MM.1S (cell line): ENCODE measurements at regions not wholly inside any gene's neighbourhood (a gene's known extent, or its start where the extent isn't known, plus 50 kb on each side); places are given as distances from the start of the nearest gene placed in this dataset.

Experiments used
- CTCF ChIP-seq: fragments of 300-600 bp; sonication (generic); IDR thresholded peaks from 2 replicates; pipeline ENCODE4 v1.5.1; 2016; ENCODE audit warnings: antibody characterized with exemption, low read length, mixed read lengths
- EZH2phosphoT487 ChIP-seq: fragments of 300-600 bp; sonication (generic); IDR thresholded peaks from 2 replicates; pipeline ENCODE4 v1.6.1; 2018; ENCODE audit warnings: antibody characterized with exemption, low read length

- no peak for TF ChIP-seq CTCF
- no peak for TF ChIP-seq EZH2phosphoT487
Measured at GRCh38 chr10:2714597-2714996, 352.8 kb upstream of the PFKP start.
